Upper lobe of left lung (tissue), 6 donors: ENCODE measurements at regions not wholly inside any gene's neighbourhood (a gene's known extent, or its start where the extent isn't known, plus 50 kb on each side); places are given as distances from the start of the nearest gene placed in this dataset.

ENCODE experiments used
- ATAC-seq, 2 donors: fragments of 200-7000 bp; cut with Tn5 transposase; one replicate each; pipeline ENCODE4 v1.9.1; 2022; ENCODE audit warnings: mild to moderate bottlenecking in 2 of 2, moderate library complexity in 2 of 2; ENCODE audit not compliant: low FRiP score in 2 of 2
- DNase-seq, 2 donors: peaks; one replicate each; pipeline ENCODE4 v3.0.0-alpha.2; 2019 to 2020
- H3K27ac ChIP-seq, 4 donors: fragments of 200-600 bp; sonication (generic); one replicate each; pipeline ENCODE4 v1.5.1; 2016 to 2019
- H3K27me3 ChIP-seq, 4 donors: fragments of 200-600 bp; sonication (generic); one replicate each; pipeline ENCODE4 v1.5.1; 2017 to 2019
- H3K36me3 ChIP-seq, 4 donors: fragments of 200-600 bp; sonication (generic); one replicate each; pipeline ENCODE4 v1.5.1; 2016 to 2019
- H3K4me1 ChIP-seq, 4 donors: fragments of 200-600 bp; sonication (generic); one replicate each; pipeline ENCODE4 v1.5.1; 2018 to 2019
- H3K4me3 ChIP-seq, 4 donors: fragments of 200-600 bp; sonication (generic); one replicate each; pipeline ENCODE4 v1.5.1; 2017 to 2019; ENCODE audit warnings: mild to moderate bottlenecking in 2 of 4, moderate library complexity in 1 of 4
- H3K9me3 ChIP-seq, 4 donors: fragments of 200-600 bp; sonication (generic); one replicate each; pipeline ENCODE4 v1.5.1; 2018 to 2019
- CTCF ChIP-seq, 6 experiments: fragments of 450-650 bp in 4 of 6; fragments of 200-600 bp in 2 of 6; sonication (generic) in 2 of 6; IDR thresholded peaks; one replicate each; pipeline ENCODE4 v1.5.1; 2016 to 2019; ENCODE audit warnings: antibody characterized with exemption in 6 of 6
- EP300 ChIP-seq, 4 donors: sonication (generic); formaldehyde crosslinking; IDR thresholded peaks; one replicate each; pipeline ENCODE4 v1.5.1; 2017; ENCODE audit warnings: antibody characterized with exemption in 4 of 4, control low read depth in 2 of 4
- POLR2A ChIP-seq, 4 donors: fragments of 450-650 bp; IDR thresholded peaks; one replicate each; pipeline ENCODE4 v1.5.1; 2016 to 2017; ENCODE audit warnings: antibody characterized with exemption in 4 of 4, mild to moderate bottlenecking in 2 of 4
- POLR2AphosphoS5 ChIP-seq, 2 donors: sonication (generic); formaldehyde crosslinking; IDR thresholded peaks; one replicate each; pipeline ENCODE4 v1.5.1; 2017; ENCODE audit warnings: antibody characterized with exemption in 2 of 2
- WGBS, 2 donors: methylation state at CpG; one replicate each; pipeline ENCODE4 v1.1.5; 2017 to 2018; 5-methylcytosine and 5-hydroxymethylcytosine counted together
- donor health status: DM: no; HTN: no; CAD: no; lungs with moderate emphysema.
- donor health status: DM: no; HTN: yes; CAD: no; lungs with severe emphysema.

GRCh38 chr15:93974804-93975481, 256.4 kb upstream of the MCTP2 start:
- no peaks in the 10 kb centered on the region for H3K27me3 ChIP-seq
- no peaks in the 10 kb centered on the region for H3K36me3 ChIP-seq
- H3K4me3 ChIP-seq: no peak overlapping the region
- DNase-seq (no peak), ATAC-seq (peak in 1 of 2 donors; percentile 44)
- no peak overlapping the region for H3K27ac ChIP-seq
- 55 to 57% methylated on average over 6 of the region's 6 CpGs for whole genome bisulfite sequencing, 2 donors
- H3K4me1 ChIP-seq: no peaks in the 10 kb centered on the region
- TF ChIP-seq EP300 (IDR thresholded peaks at IDR 0.05): no peak
- peak in 4 of 6 experiments; percentile 15 to 28 (median 26) for TF ChIP-seq CTCF (IDR thresholded peaks at IDR 0.05)
- H3K9me3 ChIP-seq: no peaks in the 10 kb centered on the region

GRCh38 chr15:93973287-93973686, 258.1 kb upstream of the MCTP2 start:
- Histone ChIP-seq H3K4me1 (no peaks in the 10 kb centered on the region), H3K9me3 (no peaks in the 10 kb centered on the region), H3K36me3 (no peaks in the 10 kb centered on the region), H3K27me3 (no peaks in the 10 kb centered on the region), H3K4me3 (no peak overlapping the region), H3K27ac (no peak overlapping the region)
- ATAC-seq (peak in 1 of 2 donors; percentile 74), DNase-seq (no peak)
- 68 to 72% methylated on average over 5 of the region's 5 CpGs for WGBS, 2 donors
- TF ChIP-seq CTCF (IDR thresholded peaks at IDR 0.05) (no peak), EP300 (IDR thresholded peaks at IDR 0.05) (no peak), POLR2AphosphoS5 (IDR thresholded peaks at IDR 0.05) (no peak), POLR2A (IDR thresholded peaks at IDR 0.05) (no peak)

- Histone ChIP-seq H3K9me3 (no peaks in the 10 kb centered on the region), H3K4me3 (no peak overlapping the region), H3K4me1 (no peaks in the 10 kb centered on the region), H3K27me3 (no peaks in the 10 kb centered on the region), H3K36me3 (no peaks in the 10 kb centered on the region), H3K27ac (no peak overlapping the region)
- ATAC-seq (no peak), DNase-seq (no peak)
- TF ChIP-seq EP300 (IDR thresholded peaks at IDR 0.05) (no peak), POLR2AphosphoS5 (IDR thresholded peaks at IDR 0.05) (no peak), POLR2A (IDR thresholded peaks at IDR 0.05) (no peak), CTCF (IDR thresholded peaks at IDR 0.05) (no peak)
- WGBS, 2 donors: 78% methylated on average over 6 of the region's 6 CpGs
These were observed 262.6 kb upstream of the MCTP2 start for GRCh38 chr15:93968773-93969172.

GRCh38 chr15:93965304-93965908, 266.0 kb upstream of the MCTP2 start:
- no peak for DNase-seq
- H3K36me3 ChIP-seq: no peaks in the 10 kb centered on the region

More at GRCh38 chr15:93965304-93965908, 266.0 kb upstream of the MCTP2 start:
- no peaks in the 10 kb centered on the region for H3K4me1 ChIP-seq
- no peak overlapping the region for H3K4me3 ChIP-seq
- H3K27ac ChIP-seq: no peak overlapping the region
- WGBS, 2 donors: 77 to 82% methylated on average over 6 of the region's 6 CpGs
- H3K9me3 ChIP-seq: no peaks in the 10 kb centered on the region
- no peaks in the 10 kb centered on the region for H3K27me3 ChIP-seq
- ATAC-seq: no peak
- TF ChIP-seq EP300 (IDR thresholded peaks at IDR 0.05) (no peak), POLR2AphosphoS5 (IDR thresholded peaks at IDR 0.05) (no peak), POLR2A (IDR thresholded peaks at IDR 0.05) (no peak), CTCF (IDR thresholded peaks at IDR 0.05) (no peak)
